ENCODE measurements at regions not wholly inside any gene's neighbourhood (a gene's known extent, or its start where the extent isn't known, plus 50 kb on each side); places are given as distances from the start of the nearest gene placed in this dataset.
"Not testable (repeated sequence)": the region's sequence is repeated elsewhere in the genome, so short reads cannot be mapped to it uniquely, and the experiment has no call there.

GRCh38 chr14:89521988-89522387, 105.0 kb upstream of the FOXN3 start:
- FAIRE-seq = no peak

GRCh38 chr14:89519040-89519439, 102.0 kb upstream of the FOXN3 start:
- no peak for FAIRE-seq

- no peak for FAIRE-seq
Measured at GRCh38 chr14:89516173-89516572, 99.1 kb upstream of the FOXN3 start.

GRCh38 chr14:89514601-89515000, 97.6 kb upstream of the FOXN3 start:
- FAIRE-seq = no peak

GRCh38 chr14:89509891-89510290, 92.9 kb upstream of the FOXN3 start:
- FAIRE-seq = no peak

GRCh38 chr14:89508863-89509262, 91.8 kb upstream of the FOXN3 start:
- FAIRE-seq = no peak

GRCh38 chr14:89507926-89508460, 91.0 kb upstream of the FOXN3 start:
- no peak for FAIRE-seq

GRCh38 chr14:89507521-89507920, 90.5 kb upstream of the FOXN3 start:
- no peak for FAIRE-seq

- FAIRE-seq = not testable (repeated sequence)
Measured at GRCh38 chr14:89506891-89507452, 89.9 kb upstream of the FOXN3 start.

GRCh38 chr14:89504602-89505313, 87.7 kb upstream of the FOXN3 start:
- FAIRE-seq = no peak

GRCh38 chr14:89504091-89504490, 87.1 kb upstream of the FOXN3 start:
- FAIRE-seq = no peak

- FAIRE-seq = peak; percentile 94
Measured at GRCh38 chr14:89503431-89503996, 86.5 kb upstream of the FOXN3 start.

GRCh38 chr14:89502966-89503365, 85.9 kb upstream of the FOXN3 start:
- FAIRE-seq = no peak

GRCh38 chr14:89501381-89501780, 84.3 kb upstream of the FOXN3 start:
- no peak for FAIRE-seq

GRCh38 chr14:89500303-89500702, 83.3 kb upstream of the FOXN3 start:
- no peak for FAIRE-seq

- FAIRE-seq = no peak
Measured at GRCh38 chr14:89498878-89499277, 81.8 kb upstream of the FOXN3 start.

GRCh38 chr14:89495718-89496117, 78.7 kb upstream of the FOXN3 start:
- FAIRE-seq = no peak

- no peak for FAIRE-seq
Measured at GRCh38 chr14:89493877-89494634, 77.0 kb upstream of the FOXN3 start.

GRCh38 chr14:89493406-89493805, 76.4 kb upstream of the FOXN3 start:
- FAIRE-seq = no peak

GRCh38 chr14:89491711-89492381, 74.8 kb upstream of the FOXN3 start:
- FAIRE-seq = no peak

GRCh38 chr14:89490466-89490865, 73.4 kb upstream of the FOXN3 start:
- no peak for FAIRE-seq

GRCh38 chr14:89489761-89490437, 72.9 kb upstream of the FOXN3 start:
- FAIRE-seq = no peak
